ENCODE measurements at regions not wholly inside any gene's neighbourhood (a gene's known extent, or its start where the extent isn't known, plus 50 kb on each side); places are given as distances from the start of the nearest gene placed in this dataset.

GRCh38 chr3:5304789-5305683 lies 117.5 kb downstream of the EDEM1 start:
- peak; percentile 10 for DNase-seq

GRCh38 chr3:5305684-5305989 lies 118.1 kb downstream of the EDEM1 start:
- no peak for DNase-seq

- DNase-seq = no peak
Observed at GRCh38 chr3:5309171-5309570, 121.7 kb downstream of the EDEM1 start.

- DNase-seq = no peak
Observed at GRCh38 chr3:5309602-5310001, 122.1 kb downstream of the EDEM1 start.

GRCh38 chr3:5310509-5310908 lies 123.0 kb downstream of the EDEM1 start:
- DNase-seq = no peak

DNA sequence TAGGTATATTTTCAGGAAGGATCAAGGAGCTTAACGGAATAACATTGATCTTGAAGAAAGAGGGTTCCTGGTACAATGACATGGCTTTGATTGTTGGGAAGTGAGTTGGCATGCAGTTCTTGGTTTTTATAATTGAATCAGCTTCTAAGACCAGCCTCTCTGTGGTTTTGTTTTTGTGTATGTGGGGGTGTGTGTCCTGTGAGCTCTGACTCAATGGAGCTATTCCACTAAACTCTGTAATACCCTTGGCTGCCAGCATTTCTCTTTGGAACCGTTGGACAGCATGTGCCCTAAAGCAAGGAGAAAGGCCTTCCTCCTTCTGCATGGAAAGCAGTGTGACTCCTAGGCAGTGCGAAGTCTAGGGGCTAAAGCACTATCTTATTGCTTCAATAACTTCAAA lies 124.8 kb downstream of the EDEM1 start:
- no peak for DNase-seq

DNA sequence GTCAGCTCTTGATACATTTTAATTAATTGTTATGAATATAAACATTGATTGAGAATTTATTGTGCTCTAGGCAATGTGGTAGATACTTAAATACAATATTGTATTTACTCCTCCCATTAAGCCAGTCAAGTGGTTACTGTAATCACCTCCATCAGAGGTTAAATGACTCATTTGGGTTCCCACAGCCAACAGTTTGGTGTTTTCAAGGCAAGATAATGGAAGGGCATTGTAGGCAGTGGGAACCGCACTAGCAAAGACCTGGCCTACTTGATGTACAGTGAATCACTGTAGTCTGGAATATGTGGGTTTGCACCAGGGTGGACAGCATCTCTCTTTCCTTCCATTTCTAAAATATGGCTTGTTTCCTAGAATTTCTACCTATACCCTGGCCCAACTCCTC lies 127.4 kb downstream of the EDEM1 start:
- no peak for DNase-seq

GRCh38 chr3:5317557-5317956 lies 130.1 kb downstream of the EDEM1 start:
- DNase-seq = no peak

DNA sequence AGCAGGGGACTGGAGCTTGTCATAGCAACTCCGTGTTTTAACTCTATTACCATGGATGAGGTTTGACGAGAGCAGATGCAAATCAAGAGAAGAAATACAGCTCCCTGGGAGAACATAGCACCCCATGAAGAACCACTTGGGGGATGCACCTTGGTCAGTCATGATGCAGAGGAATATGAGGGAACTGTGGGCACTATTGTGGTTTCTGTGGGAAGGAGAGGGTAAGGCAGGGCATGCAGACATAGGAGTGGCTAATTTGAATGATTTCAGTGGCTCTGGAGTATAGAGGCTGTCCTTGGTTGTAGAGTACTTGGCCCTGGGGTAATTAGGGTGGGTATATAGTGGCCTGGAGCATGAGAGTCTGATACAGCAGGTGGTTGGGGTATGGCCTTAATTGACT lies 131.9 kb downstream of the EDEM1 start:
- DNase-seq = no peak

DNA sequence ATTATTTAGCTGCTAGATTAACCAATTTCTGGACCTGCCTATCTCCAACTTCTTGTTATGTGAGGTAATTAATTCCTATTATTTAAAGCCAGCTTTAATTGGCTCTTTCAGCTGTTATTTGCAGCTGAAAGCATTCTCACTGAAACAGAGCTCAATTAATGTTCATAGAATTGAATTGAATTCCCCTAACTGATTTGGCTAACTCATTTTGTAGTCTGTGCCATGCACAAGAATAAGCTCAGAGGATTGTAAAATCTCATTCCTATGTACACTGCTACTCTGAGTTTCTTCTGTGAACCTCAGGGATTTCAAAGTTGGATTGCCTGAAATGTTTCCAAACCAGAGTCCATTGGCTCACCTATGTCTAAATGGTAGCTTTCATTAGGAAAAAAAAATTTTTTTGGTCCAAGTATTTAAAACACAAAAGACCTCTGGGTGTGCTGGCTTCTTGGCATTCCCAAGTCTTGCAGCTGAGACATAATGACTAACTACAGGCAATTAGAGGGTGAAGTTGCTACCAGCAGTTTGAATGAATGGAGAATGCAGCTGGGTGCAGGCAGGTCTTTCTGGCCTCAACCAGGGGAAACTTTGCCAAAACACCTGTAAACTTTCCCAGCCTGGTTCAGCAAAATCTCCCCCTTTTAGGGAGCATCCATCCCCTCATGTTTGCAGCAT lies 134.3 kb downstream of the EDEM1 start:
- DNase-seq = no peak

- no peak for DNase-seq
Observed at GRCh38 chr3:5324780-5325179, 137.3 kb downstream of the EDEM1 start.

DNA sequence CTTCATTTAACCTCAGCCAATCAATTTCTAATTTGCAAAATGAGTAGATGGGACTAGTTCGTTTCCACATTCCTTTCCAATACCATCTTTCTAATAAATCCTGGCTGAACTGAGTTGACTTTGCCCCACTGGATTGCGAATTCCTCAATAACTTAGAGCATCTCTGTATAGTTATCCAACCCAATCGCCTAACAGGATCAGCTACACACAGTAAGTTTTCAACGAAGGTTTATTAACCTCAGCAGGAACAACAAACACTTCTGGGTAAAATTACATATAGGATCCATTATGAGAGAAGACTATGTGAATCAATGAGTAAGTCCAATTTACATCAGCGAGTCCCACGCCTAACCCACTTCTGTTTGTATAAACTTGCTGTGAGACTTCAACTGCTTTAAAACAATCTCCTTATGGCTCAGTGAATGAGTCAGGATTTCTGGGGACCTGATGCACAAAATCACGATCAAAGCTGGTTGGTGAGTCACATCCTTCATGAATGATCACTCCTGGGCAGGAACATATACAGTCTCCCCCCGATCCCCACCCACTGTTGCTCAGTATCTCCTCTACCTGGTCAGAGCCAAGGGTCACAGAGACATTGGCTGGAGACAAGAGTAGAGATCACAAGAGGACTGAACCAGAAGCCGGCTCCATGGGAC lies 142.8 kb downstream of the EDEM1 start:
- DNase-seq = no peak

DNA sequence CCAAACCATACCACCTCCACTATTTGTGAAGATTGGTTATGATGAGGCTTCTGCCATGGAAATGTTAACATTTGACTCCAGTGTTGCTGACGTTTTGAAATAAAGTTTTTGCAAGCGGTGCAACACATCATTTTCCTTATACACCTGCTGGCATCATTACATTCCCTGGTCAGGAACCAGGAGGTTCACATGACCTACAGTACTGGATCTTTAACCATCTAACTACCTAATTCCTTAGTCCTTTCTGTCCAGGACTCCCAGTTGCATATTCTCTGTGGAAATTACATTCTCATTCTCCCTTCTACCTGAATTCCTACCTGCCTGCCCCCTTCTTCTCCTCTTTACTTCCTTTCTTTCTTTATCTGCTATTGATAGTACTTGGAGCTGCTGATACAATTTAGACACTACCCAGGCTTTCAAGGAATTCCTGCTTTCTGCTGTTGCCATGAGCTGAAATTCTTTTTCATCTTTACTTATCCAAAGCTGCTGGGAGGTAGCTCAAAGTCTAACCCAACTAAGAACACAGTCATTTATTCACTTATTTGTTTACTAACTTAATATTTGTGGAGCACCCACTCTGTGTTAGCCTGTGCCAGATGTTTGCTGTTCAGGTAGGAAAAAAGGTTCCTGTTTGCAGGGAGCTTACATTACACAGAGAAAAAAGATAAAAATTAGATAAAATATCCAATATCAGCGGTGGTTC lies 144.2 kb downstream of the EDEM1 start:
- DNase-seq = no peak

- no peak for DNase-seq
Observed at GRCh38 chr3:5332270-5332956, 144.9 kb downstream of the EDEM1 start.

GRCh38 chr3:5339967-5340535 lies 152.5 kb downstream of the EDEM1 start:
- DNase-seq = no peak

DNA sequence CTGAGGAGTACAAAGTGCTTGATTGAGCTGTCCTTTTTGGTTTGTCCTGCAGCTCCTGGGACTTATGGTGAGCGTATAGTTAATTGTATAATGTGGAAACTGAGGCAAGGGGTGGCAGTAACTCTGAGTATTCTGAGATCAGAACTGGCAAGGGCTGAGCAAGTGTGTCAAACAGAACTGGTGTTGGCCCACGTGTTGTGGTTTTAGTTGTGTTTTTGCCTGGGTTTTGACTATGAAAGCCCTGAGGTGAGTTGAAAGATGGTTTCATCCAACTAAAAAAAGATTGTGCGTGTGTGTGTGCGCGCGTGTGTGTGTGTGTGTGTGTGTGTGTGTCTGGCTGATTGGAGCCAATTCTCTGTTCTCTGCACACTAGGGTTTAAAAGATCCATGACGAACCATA lies 154.1 kb downstream of the EDEM1 start:
- no peak for DNase-seq

- DNase-seq = no peak
Observed at GRCh38 chr3:5343459-5343858, 156.0 kb downstream of the EDEM1 start.

GRCh38 chr3:5344707-5345106 lies 157.2 kb downstream of the EDEM1 start:
- no peak for DNase-seq

DNA sequence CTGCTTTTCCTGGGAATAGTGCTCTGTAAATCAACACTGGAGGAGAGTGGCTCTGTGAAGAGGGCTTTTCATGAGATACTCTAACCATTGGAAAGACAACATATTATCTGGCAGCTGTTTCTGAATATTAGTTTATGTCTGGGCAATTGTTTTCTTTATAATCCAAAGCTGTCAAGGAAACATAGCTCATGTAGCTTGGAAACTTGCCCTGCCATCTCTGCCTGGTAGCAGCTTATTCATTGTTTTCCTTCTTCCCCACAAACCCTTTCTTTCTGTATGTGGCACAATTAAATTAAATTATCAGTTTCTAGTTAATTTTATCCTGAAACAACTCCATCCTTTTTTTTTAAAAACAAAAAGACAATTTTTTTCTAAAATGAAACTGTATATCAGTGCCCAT lies 160.0 kb downstream of the EDEM1 start:
- DNase-seq = no peak

- no peak for DNase-seq
Observed at GRCh38 chr3:5348229-5348902, 160.9 kb downstream of the EDEM1 start.

DNA sequence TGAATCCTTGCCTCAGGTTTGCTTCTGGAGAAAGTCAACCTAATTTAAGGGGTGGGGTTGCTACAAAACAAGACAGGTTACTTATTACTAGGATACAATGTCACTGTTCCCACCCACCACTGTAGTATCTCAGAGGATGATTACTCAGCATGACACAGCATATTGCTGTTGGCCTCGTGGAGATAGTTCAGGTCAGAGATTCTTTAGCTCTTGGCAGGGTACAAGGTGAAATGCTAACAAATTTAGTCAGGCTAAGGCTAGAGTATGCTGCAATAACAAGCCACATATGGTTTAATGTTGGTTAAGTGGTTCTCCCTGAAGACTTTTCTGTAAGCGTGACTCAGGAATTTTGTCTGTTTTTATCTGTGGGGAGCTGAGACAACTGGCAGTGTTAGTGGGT lies 161.8 kb downstream of the EDEM1 start:
- DNase-seq = no peak

GRCh38 chr3:5357089-5357488 lies 169.6 kb downstream of the EDEM1 start:
- DNase-seq = no peak
